ENCODE measurements at regions not wholly inside any gene's neighbourhood (a gene's known extent, or its start where the extent isn't known, plus 50 kb on each side); places are given as distances from the start of the nearest gene placed in this dataset.

DNA sequence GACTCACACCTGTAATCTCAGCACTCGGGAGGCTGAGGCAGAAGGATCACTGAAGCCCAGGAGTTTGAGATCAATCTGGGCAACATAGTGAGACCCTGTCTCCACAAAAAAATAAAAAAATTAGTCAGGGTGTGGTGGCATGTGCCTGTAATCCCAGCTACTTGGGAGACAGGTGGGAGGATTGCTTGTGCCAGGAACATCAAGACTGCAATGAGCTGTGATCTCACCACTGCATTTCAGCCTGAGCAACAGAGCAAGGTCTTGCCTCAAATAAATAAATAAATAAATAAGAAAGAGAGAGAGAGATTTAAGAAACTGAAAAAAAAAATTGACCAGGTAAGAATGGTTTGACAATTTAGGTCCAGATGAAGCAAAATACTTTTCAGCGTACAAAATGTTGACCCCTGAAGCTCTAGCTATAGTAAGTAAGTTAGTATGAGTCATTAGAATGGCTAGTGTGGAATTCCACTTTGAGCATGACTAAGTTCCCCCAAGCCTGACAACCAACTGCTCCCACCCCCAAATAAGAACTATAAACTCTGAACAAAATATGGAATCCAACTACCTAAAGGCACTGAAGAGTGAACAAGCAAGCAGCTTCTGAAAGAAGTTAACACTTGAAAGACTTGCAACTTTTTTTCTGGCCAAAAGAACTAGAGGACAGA is 217.8 kb upstream of the TLE4 start:
- no peak for TF ChIP-seq ASH2L (IDR thresholded peaks at IDR 0.05; ENCODE audit: low read length)
- no peak for TF ChIP-seq KDM4A (IDR thresholded peaks at IDR 0.05; ENCODE audit: low read depth, low read length, severe bottlenecking)
- no peak for TF ChIP-seq SRF (IDR thresholded peaks at IDR 0.05; ENCODE audit: low read depth, low read length)
- TF ChIP-seq, protein P1, sequence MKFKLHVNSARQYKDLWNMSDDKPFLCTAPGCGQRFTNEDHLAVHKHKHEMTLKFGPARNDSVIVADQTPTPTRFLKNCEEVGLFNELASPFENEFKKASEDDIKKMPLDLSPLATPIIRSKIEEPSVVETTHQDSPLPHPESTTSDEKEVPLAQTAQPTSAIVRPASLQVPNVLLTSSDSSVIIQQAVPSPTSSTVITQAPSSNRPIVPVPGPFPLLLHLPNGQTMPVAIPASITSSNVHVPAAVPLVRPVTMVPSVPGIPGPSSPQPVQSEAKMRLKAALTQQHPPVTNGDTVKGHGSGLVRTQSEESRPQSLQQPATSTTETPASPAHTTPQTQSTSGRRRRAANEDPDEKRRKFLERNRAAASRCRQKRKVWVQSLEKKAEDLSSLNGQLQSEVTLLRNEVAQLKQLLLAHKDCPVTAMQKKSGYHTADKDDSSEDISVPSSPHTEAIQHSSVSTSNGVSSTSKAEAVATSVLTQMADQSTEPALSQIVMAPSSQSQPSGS (IDR thresholded peaks at IDR 0.05; ENCODE audit: low read length), result no peak
- no peak for TF ChIP-seq TCF12 (IDR thresholded peaks at IDR 0.05; ENCODE audit: low read depth, low read length)
- no peak overlapping the region for H2AK5ac ChIP-seq (ENCODE audit: low read depth, low read length)
- H3K23me2 ChIP-seq (ENCODE audit: low read depth, low read length), result no peaks in the 10 kb centered on the region
- DNase-seq (ENCODE audit: low read depth in 1 of 2, low spot score in 2 of 2), result no peak
- 92% methylated on average over 2 of the region's 2 CpGs; no CpG with 5 or more reads in 1 of the 2 experiments for WGBS, 2 experiments (ENCODE audit: extremely low coverage in 1 of 2, insufficient coverage in 1 of 2, insufficient read length in 1 of 2, insufficient replicate concordance in 2 of 2, low coverage in 1 of 2, low lambda C conversion rate in 2 of 2, missing lambda C conversion rate in 1 of 2)
- H2BK5ac ChIP-seq (ENCODE audit: low read depth, low read length), result no peak overlapping the region
- no peak overlapping the region for H3K9ac ChIP-seq (replicated peaks in 1 of 4; ENCODE audit: extremely low read depth in 1 of 4, low read depth in 3 of 4, low read length in 3 of 4)
- H2AFZ ChIP-seq (ENCODE audit: low read length), result no peak overlapping the region
- no peak overlapping the region for H4K5ac ChIP-seq (ENCODE audit: insufficient read length, low read depth, low read length)
- ChIA-PET CTCF (ENCODE audit: partially characterized antibody) (no interaction called here), POLR2A (ENCODE audit: partially characterized antibody) (no interaction called here)
- FAIRE-seq, result no peak
- no peaks in the 10 kb centered on the region for H3K36me3 ChIP-seq (ENCODE audit: control insufficient read depth in 2 of 4, insufficient read depth in 4 of 4, low read length in 3 of 4)
- H2BK120ac ChIP-seq (replicated peaks; ENCODE audit: low read depth, low read length), result no peak overlapping the region
- H4K20me1 ChIP-seq (replicated peaks in 1 of 2; ENCODE audit: control insufficient read depth in 1 of 2, insufficient read depth in 2 of 2, low read length in 2 of 2), result no peaks in the 10 kb centered on the region
- no peak overlapping the region for H3K4me3 ChIP-seq (ENCODE audit: extremely low read depth in 1 of 4, insufficient read depth in 2 of 4, low read depth in 3 of 4, low read length in 4 of 4)
- peaks cover 0 to 5% (median 2%) of the 10 kb centered on the region in 4 experiments; a peak in 2 of 7 replicates for H3K4me1 ChIP-seq (replicated peaks in 1 of 4; ENCODE audit: control insufficient read depth in 3 of 4, insufficient read depth in 4 of 4, low read length in 3 of 4)
- H3K9me3 ChIP-seq (ENCODE audit: insufficient read depth in 2 of 2, low read depth in 1 of 2, low read length in 1 of 2), result no peaks in the 10 kb centered on the region; a peak in 1 of 4 replicates
- H3K56ac ChIP-seq (replicated peaks; ENCODE audit: insufficient read length, low read depth, low read length), result no peak overlapping the region
- no peaks in the 10 kb centered on the region for H3K79me2 ChIP-seq (ENCODE audit: control insufficient read depth in 1 of 2, insufficient read depth in 2 of 2, low read length in 2 of 2)
- H3K79me1 ChIP-seq (ENCODE audit: low read depth, low read length), result no peaks in the 10 kb centered on the region
- H2BK15ac ChIP-seq (ENCODE audit: low read length), result no peak overlapping the region
- no peak overlapping the region for H3K4ac ChIP-seq (replicated peaks; ENCODE audit: insufficient read length, low read depth, low read length)
- H4K8ac ChIP-seq (ENCODE audit: extremely low read depth, insufficient read depth, low read length), result no peak overlapping the region
- H3K18ac ChIP-seq (ENCODE audit: extremely low read depth, low read length), result no peak overlapping the region
- no peak overlapping the region for H3K14ac ChIP-seq (ENCODE audit: insufficient read length)
- no peak overlapping the region for H3K27ac ChIP-seq (ENCODE audit: low read depth, low read length)
- H2BK12ac ChIP-seq (ENCODE audit: low read depth, low read length), result no peak overlapping the region
- H3K27me3 ChIP-seq (replicated peaks in 1 of 4; ENCODE audit: control insufficient read depth in 3 of 4, extremely low read depth in 1 of 4, insufficient read depth in 3 of 4, low read length in 3 of 4), result no peaks in the 10 kb centered on the region
- H4K91ac ChIP-seq (replicated peaks; ENCODE audit: insufficient read length, low read length), result no peak overlapping the region
- no peak overlapping the region for H3K23ac ChIP-seq (ENCODE audit: insufficient read length)
- H3K4me2 ChIP-seq (ENCODE audit: insufficient read depth in 1 of 2, low read depth in 2 of 2, low read length in 2 of 2), result no peak overlapping the region
- H2BK20ac ChIP-seq (ENCODE audit: low read length), result no peak overlapping the region
